Iris pigment epithelial cell (primary cell): ENCODE measurements at regions not wholly inside any gene's neighbourhood (a gene's known extent, or its start where the extent isn't known, plus 50 kb on each side); places are given as distances from the start of the nearest gene placed in this dataset.
A peak's percentile ranks its signal among the peaks of the same experiment; 100 is the strongest.
"Not testable (repeated sequence)": the region's sequence is repeated elsewhere in the genome, so short reads cannot be mapped to it uniquely, and the experiment has no call there.

Source experiments
- DNase-seq: peaks from one replicate; pipeline ENCODE4 v3.0.0-alpha.2; 2011; ENCODE audit warnings: low read depth

DNA sequence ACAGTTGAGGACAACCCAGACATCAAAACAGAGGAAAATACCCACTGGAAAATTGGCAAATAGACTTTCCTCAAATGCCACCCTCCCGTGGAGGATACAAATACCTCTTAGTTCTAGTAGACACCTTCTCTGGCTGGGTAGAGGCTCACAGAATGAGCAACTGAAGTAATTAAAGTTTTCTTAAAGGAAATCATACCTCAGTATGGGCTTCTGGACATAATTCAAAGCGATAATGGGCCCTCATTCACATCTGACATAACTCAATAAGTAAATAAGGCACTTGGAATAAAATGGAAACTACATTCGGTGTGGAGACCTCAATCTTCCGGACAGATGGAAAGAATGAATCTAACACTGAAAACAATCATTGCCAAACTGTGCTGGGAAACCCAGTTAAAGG lies 115.2 kb upstream of the PLCL2 start:
- no peak for DNase-seq

- DNase-seq, result peak; percentile 5
These were observed 114.7 kb upstream of the PLCL2 start for GRCh38 chr3:16770021-16770420.

- no peak for DNase-seq
These were observed 114.0 kb upstream of the PLCL2 start for GRCh38 chr3:16770792-16771191.

- DNase-seq, result not testable (repeated sequence)
These were observed 111.2 kb upstream of the PLCL2 start for GRCh38 chr3:16773594-16773993.

DNA sequence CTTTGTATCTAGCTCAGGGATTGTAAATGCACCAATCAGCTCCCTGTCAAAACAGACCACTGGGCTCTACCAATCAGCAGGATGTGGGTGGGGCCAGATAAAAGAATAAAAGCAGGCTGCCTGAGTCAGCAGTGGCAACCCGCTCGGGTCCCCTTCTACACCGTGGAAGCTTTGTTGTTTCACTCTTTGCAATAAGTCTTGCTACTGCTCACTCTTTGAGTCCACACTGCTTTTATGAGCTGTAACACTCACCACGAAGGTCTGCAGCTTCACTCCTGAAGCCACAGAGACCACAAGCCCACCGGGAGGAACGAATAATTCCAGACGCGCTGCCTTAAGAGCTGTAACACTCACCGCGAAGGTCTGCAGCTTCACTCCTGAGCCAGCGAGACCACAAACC lies 110.2 kb upstream of the PLCL2 start:
- not testable (repeated sequence) for DNase-seq

- no peak for DNase-seq
These were observed 99.8 kb upstream of the PLCL2 start for GRCh38 chr3:16784973-16785372.

DNA sequence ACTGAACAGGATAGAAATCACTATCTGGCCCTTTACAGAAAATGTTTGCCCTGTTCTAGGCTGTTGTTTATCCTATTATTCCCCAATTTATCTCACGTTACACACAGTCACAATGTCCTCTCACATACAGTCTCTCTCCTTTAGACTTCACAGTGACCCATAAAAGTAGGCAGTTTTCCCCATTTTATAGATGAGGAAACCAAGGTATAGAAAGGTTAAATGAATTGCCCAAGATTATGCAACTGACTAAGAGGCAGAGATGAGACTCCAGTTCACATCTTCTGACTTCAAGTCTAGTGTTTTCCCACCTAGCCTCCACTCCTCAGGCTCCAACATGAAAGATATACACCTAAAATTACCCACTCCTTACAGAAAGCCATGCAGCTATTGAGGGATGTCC lies 99.3 kb upstream of the PLCL2 start:
- DNase-seq, result no peak

DNA sequence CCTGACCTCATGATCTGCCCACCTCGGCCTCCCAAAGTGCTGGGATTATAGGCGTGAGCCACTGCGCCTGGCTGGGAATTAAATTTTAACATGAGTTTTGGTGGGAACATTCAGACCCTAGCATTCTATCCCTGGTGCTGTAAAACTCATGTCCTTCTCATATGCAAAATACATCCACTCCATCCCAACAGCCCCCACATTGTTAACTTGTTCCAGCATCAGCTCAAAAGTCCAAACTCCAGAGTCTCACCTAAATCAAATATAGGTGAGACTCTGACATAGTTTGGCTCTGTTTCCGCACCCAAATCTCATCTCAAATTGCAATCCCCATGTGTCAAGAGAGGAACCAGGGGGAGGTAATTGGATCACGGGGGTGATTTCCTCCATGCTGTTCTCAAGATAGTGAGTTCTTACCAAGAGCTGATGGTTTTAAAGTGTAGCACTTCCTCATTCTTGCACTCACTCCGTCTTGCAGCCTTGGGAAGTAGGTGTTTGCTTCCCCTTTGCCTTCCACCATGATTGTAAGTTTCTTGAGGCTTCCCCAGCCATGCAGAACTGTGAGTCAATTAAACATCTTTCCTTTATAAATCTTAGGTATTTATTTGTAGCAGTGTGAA lies 96.2 kb upstream of the PLCL2 start:
- DNase-seq, result no peak

- DNase-seq, result no peak
These were observed 95.2 kb upstream of the PLCL2 start for GRCh38 chr3:16789344-16790120.

GRCh38 chr3:16790432-16791400 lies 94.0 kb upstream of the PLCL2 start:
- DNase-seq, result no peak

- DNase-seq, result no peak
These were observed 91.4 kb upstream of the PLCL2 start for GRCh38 chr3:16793321-16793720.

DNA sequence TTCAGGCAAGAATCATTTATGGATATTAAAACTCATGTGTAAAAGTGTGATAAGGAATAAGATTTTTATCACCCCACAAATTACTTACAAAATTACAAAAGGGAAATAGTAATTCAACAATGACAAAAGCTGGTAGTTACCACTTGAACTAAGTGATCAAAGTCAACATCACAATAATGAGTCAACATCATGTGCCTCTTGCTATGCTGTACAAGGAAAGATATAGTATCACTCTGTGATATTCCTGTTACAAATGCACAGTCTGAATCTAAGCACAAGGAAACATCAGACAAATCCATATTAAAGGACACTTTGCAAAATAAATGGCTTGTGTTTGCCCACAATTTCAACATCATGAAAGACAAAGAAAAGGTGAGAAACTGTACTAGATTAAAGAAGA lies 90.5 kb upstream of the PLCL2 start:
- DNase-seq, result no peak

DNA sequence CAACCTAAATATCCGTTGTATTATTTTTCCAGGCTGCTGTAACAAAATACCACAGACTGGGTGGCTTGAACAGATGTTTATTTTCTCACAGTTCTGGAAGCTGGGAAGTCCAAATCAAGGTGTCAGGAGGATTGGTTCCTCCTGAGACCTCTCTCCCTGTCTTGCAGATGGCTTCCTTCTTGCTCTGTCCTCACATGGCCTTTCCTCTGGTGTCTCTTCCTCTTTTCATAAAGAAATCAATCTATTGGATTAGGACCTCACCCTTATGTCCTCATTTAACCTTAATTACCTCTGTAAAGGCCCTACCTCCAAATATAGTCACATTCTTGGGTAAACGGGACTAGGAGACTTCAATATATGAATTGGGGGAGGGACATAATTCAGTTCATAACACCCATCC lies 89.2 kb upstream of the PLCL2 start:
- no peak for DNase-seq

GRCh38 chr3:16797831-16798230 lies 86.9 kb upstream of the PLCL2 start:
- no peak for DNase-seq

DNA sequence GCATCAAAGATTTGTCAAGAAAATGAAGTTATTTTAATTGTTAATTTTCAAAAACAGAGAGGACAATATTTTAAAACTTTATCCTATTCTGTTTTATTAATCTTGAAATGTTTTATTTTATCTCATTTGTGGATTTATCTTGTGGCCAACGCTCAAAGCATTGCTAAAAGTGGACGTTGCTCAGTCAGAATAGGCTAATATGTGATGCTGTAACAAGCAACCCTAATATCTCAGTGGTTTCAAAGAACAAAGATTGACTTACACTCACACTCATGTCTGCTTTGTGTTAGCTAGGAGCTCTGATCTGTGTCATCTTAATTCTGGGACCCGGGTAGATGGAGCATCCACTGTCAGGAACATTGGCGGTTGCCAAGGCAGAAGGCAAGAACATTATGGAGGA lies 86.0 kb upstream of the PLCL2 start:
- no peak for DNase-seq

- DNase-seq, result no peak
These were observed 84.4 kb upstream of the PLCL2 start for GRCh38 chr3:16800361-16800760.

DNA sequence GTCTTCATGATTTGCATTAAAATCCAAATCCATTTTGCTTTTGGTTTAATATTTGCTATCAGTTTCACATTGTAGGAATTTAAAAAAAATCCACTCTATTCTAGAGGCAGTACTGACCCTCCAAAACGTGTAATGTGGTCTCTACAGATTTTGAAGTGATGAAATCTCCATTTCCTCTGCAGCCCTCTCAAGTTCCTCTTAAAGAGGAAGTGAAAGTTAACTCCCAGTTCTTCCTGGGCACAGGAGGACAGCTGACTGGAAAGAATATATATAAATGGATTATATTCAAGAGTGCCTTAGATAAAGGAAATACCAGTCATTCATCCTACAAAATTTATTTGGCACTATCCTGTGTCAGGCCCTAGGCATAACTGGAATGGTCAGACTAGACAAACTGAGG lies 83.5 kb upstream of the PLCL2 start:
- DNase-seq, result no peak

DNA sequence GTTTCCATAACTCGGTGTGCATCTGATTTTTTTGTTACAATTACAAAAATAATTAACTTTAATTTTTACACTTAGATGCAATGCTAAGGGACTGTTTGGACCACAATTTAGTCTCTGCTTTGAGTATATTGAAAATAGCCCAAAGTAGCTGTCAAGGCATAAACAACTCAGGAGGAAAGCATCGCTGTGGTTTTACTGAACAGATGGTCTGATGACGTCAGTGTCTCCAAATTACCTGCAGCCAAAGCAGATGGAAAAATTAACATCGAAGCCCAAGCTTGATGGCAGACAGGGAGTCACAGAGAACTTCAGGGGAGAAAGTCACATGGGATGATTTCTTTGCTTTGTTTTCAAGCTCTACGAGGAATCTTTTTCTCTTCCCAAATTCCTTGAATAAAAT lies 83.1 kb upstream of the PLCL2 start:
- DNase-seq, result no peak

GRCh38 chr3:16802389-16802788 lies 82.4 kb upstream of the PLCL2 start:
- DNase-seq, result peak; percentile 6

DNA sequence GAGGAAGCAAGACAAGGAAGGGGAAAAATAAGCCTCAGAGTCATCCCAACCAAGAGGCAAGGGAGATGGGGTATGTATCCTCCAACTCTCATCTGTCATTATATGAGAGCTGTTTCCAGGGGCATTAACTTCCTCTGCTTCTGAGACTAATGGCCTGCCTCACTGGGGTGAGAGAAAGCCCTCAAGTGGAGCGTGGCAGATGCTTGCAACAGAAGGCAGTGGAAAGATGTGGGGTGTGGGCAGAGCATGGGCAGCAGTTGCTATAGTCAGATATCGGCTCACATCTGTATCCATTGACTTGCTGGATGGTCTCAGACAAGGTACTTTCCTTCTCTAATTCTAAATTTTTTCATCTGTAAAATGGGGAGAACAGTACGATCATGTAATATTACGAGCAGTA lies 81.7 kb upstream of the PLCL2 start:
- DNase-seq, result no peak

DNA sequence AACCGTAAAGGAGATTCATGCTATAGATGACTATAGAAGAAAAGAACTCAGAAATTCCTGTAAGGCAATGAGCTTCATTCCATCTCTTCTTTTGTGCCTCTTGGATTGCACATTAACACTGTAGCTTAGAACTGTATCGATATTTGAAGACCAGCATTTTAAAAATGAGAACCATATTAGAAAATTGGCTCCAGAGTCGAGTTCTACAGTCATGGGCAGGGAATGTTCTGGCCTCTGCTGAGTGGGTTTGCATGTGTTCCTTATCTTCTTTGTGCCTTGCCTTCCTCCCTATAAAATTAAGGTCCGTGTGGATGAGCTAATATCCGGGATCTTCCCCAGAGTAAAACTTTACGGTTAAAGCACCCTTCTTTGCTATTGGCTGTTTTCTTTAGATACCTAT lies 77.4 kb upstream of the PLCL2 start:
- no peak for DNase-seq

GRCh38 chr3:16808393-16809107 lies 76.2 kb upstream of the PLCL2 start:
- DNase-seq, result no peak
